Ecto neural progenitor cell (in vitro differentiated cells): ENCODE measurements at regions not wholly inside any gene's neighbourhood (a gene's known extent, or its start where the extent isn't known, plus 50 kb on each side); places are given as distances from the start of the nearest gene placed in this dataset.
"Not testable (repeated sequence)": the region's sequence is repeated elsewhere in the genome, so short reads cannot be mapped to it uniquely, and the experiment has no call there.

Experiments used
- DNase-seq: peaks from one replicate; pipeline ENCODE4 v3.0.0-alpha.2; 2018; ENCODE audit warnings: low spot score

DNA sequence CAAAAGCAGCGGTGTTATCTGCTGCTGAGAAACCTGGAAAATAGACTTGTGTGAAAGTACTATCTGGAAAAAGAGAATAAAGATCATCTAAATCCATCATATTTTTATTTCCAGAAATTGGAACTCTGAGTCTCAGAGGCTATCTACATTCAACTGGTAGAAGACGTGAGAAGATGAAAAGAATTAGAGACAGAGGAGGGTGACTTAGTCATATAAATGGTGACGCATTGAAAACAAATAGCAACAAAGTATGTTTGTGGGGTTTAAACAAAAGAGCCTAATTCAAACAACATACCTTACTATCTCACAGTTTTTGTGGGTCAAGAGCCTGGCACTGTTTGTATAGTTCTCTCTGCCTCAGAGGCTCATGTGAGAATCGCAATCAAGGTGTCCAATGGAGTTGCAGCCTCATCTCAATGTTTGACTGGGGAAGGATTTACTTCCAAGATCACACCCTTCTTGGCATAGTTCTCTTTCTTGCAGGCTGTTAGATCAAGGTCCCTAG, 757.1 kb upstream of the SLC35B3 start:
- DNase-seq, result no peak

DNA sequence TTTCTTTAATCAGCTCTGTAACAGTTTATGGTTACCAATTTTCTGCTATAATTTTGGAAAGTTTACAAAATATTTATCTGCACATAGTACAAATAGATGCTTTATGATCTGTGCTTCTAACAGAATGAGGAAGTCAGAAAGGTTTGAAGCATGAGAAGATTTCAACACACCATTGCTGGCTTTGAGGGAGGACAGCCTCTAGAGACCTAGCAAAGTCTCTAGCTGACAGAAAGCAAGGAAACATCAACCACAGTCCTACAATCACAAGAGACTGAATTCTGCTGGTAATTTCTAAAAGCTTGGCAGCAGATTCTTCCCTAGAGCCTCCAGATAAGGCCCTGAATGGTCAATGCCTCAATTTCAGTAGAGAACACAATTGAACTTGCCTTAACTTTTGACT, 750.8 kb upstream of the SLC35B3 start:
- no peak for DNase-seq

DNA sequence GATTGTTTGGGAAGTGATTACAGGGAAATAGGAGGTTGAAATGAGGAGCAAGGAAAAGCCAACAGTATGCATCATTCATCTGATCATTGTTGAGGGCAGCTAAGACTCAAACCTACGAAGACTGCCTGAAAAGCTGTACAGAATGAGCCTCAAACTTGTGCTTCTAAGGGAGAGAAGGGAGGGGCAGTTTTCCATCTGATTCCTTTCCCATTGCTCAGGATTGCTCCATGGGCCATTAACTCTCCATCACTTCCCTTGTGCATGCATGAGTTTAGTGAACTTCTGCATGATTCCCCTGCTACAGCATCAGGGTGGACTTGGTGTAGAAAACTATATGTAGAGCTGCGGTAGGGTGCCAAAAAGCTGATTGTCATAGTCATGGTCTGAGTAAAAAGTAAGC, 742.7 kb upstream of the SLC35B3 start:
- DNase-seq, result no peak

- no peak for DNase-seq
Measured at GRCh38 chr6:9173229-9173628, 737.9 kb upstream of the SLC35B3 start.

DNA sequence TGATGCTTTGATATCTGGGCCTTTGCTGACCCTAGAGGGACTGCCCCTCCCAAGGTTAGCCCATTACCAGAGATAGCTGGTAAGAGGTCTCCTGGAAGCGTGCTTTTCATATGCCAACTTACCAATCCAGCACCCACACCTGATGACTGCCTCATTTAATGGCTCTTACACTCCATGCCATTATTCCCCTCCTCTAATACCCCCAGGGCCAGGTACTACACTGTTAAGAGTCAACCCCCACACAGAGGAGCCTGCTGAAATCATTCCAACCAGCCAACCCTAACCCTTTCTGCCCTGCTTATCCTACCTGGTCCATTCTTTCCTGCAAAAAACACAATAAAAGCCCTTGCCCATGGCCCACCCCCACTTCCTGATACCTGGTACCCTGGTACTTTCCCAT, 736.8 kb upstream of the SLC35B3 start:
- no peak for DNase-seq

DNA sequence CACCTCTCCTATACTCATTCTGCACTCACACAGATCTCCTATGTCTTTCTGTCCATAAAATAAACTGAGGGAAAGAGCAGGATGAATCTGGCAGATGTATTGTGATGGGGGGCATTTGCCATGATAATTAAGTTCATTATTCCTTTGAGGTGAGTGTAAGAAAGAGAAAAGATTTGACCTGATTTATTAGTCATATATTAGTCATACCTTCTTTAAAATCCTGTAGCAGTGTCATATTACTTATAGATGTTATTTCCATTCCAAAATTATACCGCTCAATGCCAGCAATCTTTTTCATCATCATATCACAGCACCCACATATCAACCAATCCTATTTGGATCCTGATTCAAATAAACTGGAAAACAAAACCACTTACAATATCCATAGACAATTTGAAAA, 733.3 kb upstream of the SLC35B3 start:
- no peak for DNase-seq

DNA sequence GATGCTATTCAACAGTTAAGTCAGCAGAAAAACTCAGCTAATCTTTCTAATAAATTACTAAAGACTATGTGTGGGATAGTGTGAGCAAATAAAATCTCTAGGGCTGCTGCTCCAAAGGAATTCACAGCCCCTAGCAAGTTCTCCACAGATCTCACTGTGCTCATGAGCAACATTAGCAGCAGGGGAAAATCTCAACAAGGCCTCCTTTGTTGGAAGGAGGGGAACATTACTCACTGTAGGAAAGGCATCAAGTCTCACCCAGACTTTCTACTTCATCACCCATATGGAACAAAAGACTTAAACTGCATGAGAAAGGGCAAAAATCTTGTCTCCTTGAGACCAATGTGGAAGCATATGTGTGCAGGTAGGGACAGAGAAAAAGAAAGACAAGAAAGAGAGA, 726.4 kb upstream of the SLC35B3 start:
- no peak for DNase-seq

DNA sequence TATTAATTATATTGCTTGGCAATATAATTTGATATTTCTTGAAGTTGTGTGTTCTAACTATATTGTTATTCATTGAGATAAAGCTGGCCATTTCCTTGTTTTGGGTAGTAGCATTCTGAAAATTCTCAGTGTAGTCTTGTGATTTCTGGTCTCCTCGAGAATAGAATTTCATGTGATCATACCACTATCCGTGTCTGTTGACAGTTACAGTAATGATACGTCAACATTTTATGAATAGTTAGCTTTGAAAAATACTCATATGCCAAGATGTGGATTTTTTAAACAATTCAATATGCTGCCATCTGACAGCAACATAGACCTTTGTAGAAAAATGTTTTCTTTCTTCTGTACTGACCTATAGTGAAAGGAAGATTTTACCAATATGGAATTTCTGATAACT, 723.7 kb upstream of the SLC35B3 start:
- DNase-seq, result no peak

- DNase-seq, result no peak
Measured at GRCh38 chr6:9155836-9156235, 720.5 kb upstream of the SLC35B3 start.

DNA sequence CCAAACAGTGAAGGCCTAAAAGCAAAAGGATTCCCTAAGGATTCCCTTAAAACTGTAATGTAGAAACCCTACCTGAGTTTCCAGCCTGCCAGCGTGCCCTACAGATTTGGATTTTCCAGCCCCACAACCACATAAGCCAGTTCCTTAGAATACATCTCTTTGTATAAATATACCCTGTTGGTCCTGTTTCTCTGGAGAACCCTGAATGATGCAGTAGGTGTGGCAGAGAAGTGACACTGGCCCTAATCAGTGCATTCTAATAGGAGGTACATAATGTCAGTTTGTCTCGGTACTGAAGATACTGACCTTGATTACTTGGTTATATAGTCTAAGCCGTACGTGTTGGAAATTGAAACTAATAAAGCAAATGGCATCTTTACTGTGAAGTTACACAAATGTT, 707.8 kb upstream of the SLC35B3 start:
- no peak for DNase-seq

GRCh38 chr6:9140951-9141460, 705.7 kb upstream of the SLC35B3 start:
- no peak for DNase-seq

- no peak for DNase-seq
Measured at GRCh38 chr6:9140172-9140571, 704.8 kb upstream of the SLC35B3 start.

- no peak for DNase-seq
Measured at GRCh38 chr6:9139746-9140145, 704.4 kb upstream of the SLC35B3 start.

DNA sequence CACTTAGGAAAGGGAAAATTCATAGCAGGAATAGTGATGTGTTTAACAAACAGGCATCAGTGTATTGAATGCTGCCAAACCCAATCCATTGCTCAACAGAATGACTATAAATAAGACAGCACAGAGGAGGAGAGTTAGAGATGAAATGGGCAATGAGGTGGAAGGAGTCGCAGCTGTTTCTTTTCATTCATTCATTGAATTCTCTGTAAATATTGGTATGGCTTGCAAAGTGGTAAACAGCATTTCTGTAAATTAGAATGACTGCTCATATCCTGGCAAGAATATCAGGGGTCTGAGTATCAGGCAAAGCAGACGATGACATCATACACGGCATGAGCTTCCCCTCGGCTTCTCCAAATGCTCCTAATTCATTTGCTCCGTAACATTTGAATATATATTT, 703.6 kb upstream of the SLC35B3 start:
- no peak for DNase-seq

GRCh38 chr6:9136141-9136822, 700.9 kb upstream of the SLC35B3 start:
- no peak for DNase-seq

DNA sequence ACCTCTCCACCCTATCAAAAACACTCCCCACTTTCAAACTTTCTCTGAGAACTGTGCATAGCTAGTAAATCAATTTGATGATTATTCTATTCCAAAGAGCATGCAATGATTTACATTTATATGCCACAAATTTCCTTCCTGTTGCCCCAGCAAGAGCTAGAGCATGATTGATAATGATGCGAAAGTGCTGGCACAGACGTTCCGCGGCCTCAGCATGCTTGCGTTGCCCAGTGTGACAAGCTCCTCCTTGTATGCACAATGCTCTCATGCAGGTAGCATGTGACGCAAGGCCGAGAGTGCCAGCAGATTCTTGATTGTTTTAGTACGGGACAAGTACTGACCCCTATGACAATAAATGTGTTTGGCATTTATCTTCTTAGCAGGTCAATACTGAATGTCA, 696.3 kb upstream of the SLC35B3 start:
- DNase-seq, result no peak

DNA sequence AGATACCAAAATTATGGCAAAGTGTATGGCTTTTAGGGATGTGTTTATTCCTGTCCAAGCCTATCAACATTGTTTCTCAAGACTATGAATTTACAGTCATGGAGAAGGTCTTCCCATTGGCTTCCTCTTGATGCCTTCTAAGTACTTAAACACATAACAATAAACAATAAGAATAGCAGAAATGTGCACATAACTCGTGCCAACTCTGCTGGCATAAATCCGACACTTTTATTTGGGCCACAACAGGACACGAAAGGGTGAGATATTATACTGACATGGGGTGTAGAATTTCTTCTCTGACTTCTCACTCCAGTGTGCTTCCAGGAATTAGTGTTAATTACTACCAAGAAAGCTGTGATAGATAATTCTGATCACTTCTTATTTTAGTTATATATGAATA, 695.9 kb upstream of the SLC35B3 start:
- DNase-seq, result no peak

- no peak for DNase-seq
Measured at GRCh38 chr6:9128970-9129369, 693.6 kb upstream of the SLC35B3 start.

DNA sequence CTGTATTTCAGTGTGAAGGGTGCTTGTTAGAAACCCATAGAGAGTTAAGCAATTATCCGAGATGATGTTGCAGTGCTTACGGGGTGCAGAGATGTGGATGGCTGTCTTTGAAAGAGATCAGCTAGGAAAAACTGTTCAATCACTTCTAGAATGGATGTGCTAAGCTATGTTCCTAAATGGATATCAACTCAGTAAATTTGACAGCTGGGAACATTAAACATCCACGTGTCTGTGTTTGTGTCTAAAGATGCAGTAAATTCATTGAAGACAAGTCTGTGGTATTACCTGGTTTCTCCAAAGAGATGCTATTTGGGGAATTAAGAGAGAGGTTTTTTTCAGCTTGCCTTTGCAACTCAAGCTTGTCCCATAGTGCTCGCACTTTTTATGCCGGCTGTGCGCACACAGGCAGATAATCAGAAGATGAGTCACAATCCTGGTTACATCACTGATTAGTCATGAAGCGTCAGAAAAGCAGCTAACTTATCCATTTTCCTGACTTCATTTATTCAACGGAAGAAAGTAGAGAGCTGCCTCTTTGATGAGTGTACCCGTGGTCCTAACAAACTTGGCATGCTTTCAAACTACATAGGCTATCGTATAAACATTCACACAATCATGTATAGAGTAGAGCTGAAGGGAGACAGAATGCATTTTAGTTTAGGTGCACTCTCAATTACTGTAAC, 691.7 kb upstream of the SLC35B3 start:
- DNase-seq, result no peak

GRCh38 chr6:9126034-9126433, 690.7 kb upstream of the SLC35B3 start:
- DNase-seq, result not testable (repeated sequence)

- DNase-seq, result no peak
Measured at GRCh38 chr6:9121549-9121948, 686.2 kb upstream of the SLC35B3 start.

GRCh38 chr6:9116026-9116425, 680.7 kb upstream of the SLC35B3 start:
- DNase-seq, result no peak

GRCh38 chr6:9112544-9112943, 677.2 kb upstream of the SLC35B3 start:
- no peak for DNase-seq
